ENCODE measurements at regions not wholly inside any gene's neighbourhood (a gene's known extent, or its start where the extent isn't known, plus 50 kb on each side); places are given as distances from the start of the nearest gene placed in this dataset.

DNA sequence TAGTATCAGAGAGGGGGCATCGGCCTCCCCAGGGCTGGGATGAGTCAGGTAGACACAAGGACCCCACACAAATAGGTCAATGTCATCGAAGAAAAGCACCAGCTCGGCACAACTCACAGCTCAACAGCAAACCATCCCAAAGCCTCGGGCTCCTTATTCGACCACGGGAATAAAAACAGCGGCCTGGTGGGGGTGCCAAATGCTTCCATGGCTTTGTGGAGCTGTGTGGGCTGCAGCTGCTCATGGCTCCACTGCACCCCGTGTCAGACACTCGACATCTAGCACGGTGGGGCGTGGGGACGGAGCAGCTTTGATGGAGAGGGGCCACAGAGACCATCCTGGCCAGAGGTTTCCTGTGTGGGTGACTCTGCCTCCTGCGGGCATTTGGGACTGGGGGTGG is 212.5 kb upstream of the SOX1 start:
- TF ChIP-seq CTCF (conservative IDR thresholded peaks at IDR 0.05) (no peak), ZFX (IDR thresholded peaks at IDR 0.05) (no peak)

Data from C4-2B (cell line).